ENCODE measurements at regions not wholly inside any gene's neighbourhood (a gene's known extent, or its start where the extent isn't known, plus 50 kb on each side); places are given as distances from the start of the nearest gene placed in this dataset.

GRCh38 chr4:18278244-18278643, 256.7 kb upstream of the LCORL start:
- TF ChIP-seq EZH2phosphoT487 (IDR thresholded peaks at IDR 0.05; ENCODE audit: borderline replicate concordance, low read depth) = no peak
- no peak for TF ChIP-seq CTCF (IDR thresholded peaks at IDR 0.05)
- TF ChIP-seq POLR2AphosphoS5 (IDR thresholded peaks at IDR 0.05; ENCODE audit: low read depth, low read length) = no peak

All from SK-N-SH (cell line).